Adrenal gland (tissue), 9 donors: ENCODE measurements at regions not wholly inside any gene's neighbourhood (a gene's known extent, or its start where the extent isn't known, plus 50 kb on each side); places are given as distances from the start of the nearest gene placed in this dataset.

ENCODE experiments used
- DNase-seq, 7 donors: peaks; one replicate each; pipeline ENCODE4 v3.0.0-alpha.2; 2019 to 2020
- H3K27ac ChIP-seq, 5 donors: fragments of 200-600 bp; sonication (generic) in 4 of 5; 1 replicate in 3 of 5; 2 replicates in 2 of 5; pipeline versions ENCODE4 v1.5.1 to v1.8.0; 2016 to 2020; ENCODE audit warnings: mild to moderate bottlenecking in 1 of 5
- H3K27me3 ChIP-seq: fragments of 200-600 bp; 2 replicates; pipeline ENCODE4 v1.8.0; 2021
- H3K36me3 ChIP-seq, 2 donors: fragments of 200-600 bp; replicated peaks in 1 of 2; 1 replicate in 1 of 2; 2 replicates in 1 of 2; pipeline versions ENCODE4 v1.5.1 to v1.8.0; 2018 to 2022
- H3K4me1 ChIP-seq, 2 donors: fragments of 200-600 bp; replicated peaks in 1 of 2; 1 replicate in 1 of 2; 2 replicates in 1 of 2; pipeline versions ENCODE4 v1.5.1 to v1.8.0; 2018 to 2021
- H3K4me3 ChIP-seq, 4 donors: fragments of 200-600 bp; sonication (generic) in 3 of 4; one replicate each; pipeline ENCODE4 v1.5.1; 2016 to 2018
- H3K9me3 ChIP-seq, 3 donors: fragments of 200-600 bp; sonication (generic) in 1 of 3; replicated peaks in 1 of 3; 1 replicate in 2 of 3; 2 replicates in 1 of 3; pipeline versions ENCODE4 v1.5.1 to v1.8.0; 2016 to 2021
- CTCF ChIP-seq, 6 experiments: fragments of 450-650 bp in 4 of 6; fragments of 200-600 bp in 2 of 6; sonication (generic) in 1 of 6; IDR thresholded peaks; 1 replicate in 5 of 6; 2 replicates in 1 of 6; pipeline versions ENCODE4 v1.5.1 to v1.8.0; 2016 to 2021; ENCODE audit warnings: antibody characterized with exemption in 6 of 6, mild to moderate bottlenecking in 2 of 6, moderate library complexity in 1 of 6
- POLR2A ChIP-seq, 2 donors: fragments of 450-650 bp; IDR thresholded peaks; one replicate each; pipeline ENCODE4 v1.6.1; 2017; ENCODE audit warnings: antibody characterized with exemption in 2 of 2, mild to moderate bottlenecking in 2 of 2, moderate library complexity in 1 of 2
- WGBS, 4 donors: extraction: QIAGEN DNeasy Blood & Tissue Kit in 2 of 4; methylation state at CpG; one replicate each; pipeline versions ENCODE4 v1.1.5 to v1.1.7; 2013 to 2017; 5-methylcytosine and 5-hydroxymethylcytosine counted together
- intact Hi-C, 2 donors: fragments of 100-400 bp; cut with DNase I; formaldehyde crosslinking; loops; one replicate each; pipeline versions ENCODE4 v1.14.1 to v1.15.0; 2022 to 2023
- donor health status: healthy with polysubstance abuse.
- donor health status: Bipolar disorder and iron deficiency.
- donor health status: DM: yes; HTN: yes; CAD: no.
- donor health status: DM: no; HTN: no; CAD: no.
- donor health status: DM: no; HTN: no; CAD: no.

GRCh38 chr2:5988120-5988519 lies 295.9 kb downstream of the SOX11 start:
- no peak overlapping the region for H3K4me3 ChIP-seq
- DNase-seq: no peak
- no peak overlapping the region for H3K27ac ChIP-seq
- intact Hi-C loops: no loop called here
- TF ChIP-seq CTCF (IDR thresholded peaks at IDR 0.05): no peak
- no peak for TF ChIP-seq POLR2A (IDR thresholded peaks at IDR 0.05)
- no peaks in the 10 kb centered on the region for H3K9me3 ChIP-seq
- H3K4me1 ChIP-seq: no peaks in the 10 kb centered on the region
- H3K36me3 ChIP-seq: no peaks in the 10 kb centered on the region
- 72 to 80% (median 75%) methylated on average over 2 to 3 of the region's 3 CpGs for WGBS, 4 donors
- no peaks in the 10 kb centered on the region for H3K27me3 ChIP-seq

- 82 to 90% (median 86%) methylated on average over 5 of the region's 5 CpGs for WGBS, 4 donors
- TF ChIP-seq POLR2A (IDR thresholded peaks at IDR 0.05): no peak
- no peak for TF ChIP-seq CTCF (IDR thresholded peaks at IDR 0.05)
- no peak for DNase-seq
- no peaks in the 10 kb centered on the region for H3K27me3 ChIP-seq
- no peak overlapping the region for H3K27ac ChIP-seq
- no peaks in the 10 kb centered on the region for H3K9me3 ChIP-seq
- H3K36me3 ChIP-seq: no peaks in the 10 kb centered on the region
- H3K4me1 ChIP-seq: no peaks in the 10 kb centered on the region
- H3K4me3 ChIP-seq: no peak overlapping the region
- intact Hi-C loops: no loop called here
These were observed 297.9 kb downstream of the SOX11 start for GRCh38 chr2:5990086-5990485.

GRCh38 chr2:5991305-5991968 lies 299.3 kb downstream of the SOX11 start:
- Histone ChIP-seq H3K4me1 (no peaks in the 10 kb centered on the region), H3K9me3 (no peaks in the 10 kb centered on the region), H3K27ac (no peak overlapping the region), H3K27me3 (no peaks in the 10 kb centered on the region), H3K36me3 (no peaks in the 10 kb centered on the region), H3K4me3 (no peak overlapping the region)
- WGBS, 4 donors: 60 to 69% (median 65%) methylated on average over 8 of the region's 8 CpGs
- DNase-seq: no peak
- intact Hi-C loops: no loop called here
- TF ChIP-seq CTCF (IDR thresholded peaks at IDR 0.05): no peak
- no peak for TF ChIP-seq POLR2A (IDR thresholded peaks at IDR 0.05)

- H3K4me1 ChIP-seq: no peaks in the 10 kb centered on the region
- H3K9me3 ChIP-seq: no peaks in the 10 kb centered on the region
- WGBS, 4 donors: 65 to 81% (median 71%) methylated on average over 1 of the region's 1 CpG
- no peak overlapping the region for H3K4me3 ChIP-seq
- no peak overlapping the region for H3K27ac ChIP-seq
- TF ChIP-seq POLR2A (IDR thresholded peaks at IDR 0.05) (no peak), CTCF (IDR thresholded peaks at IDR 0.05) (no peak)
- no peaks in the 10 kb centered on the region for H3K27me3 ChIP-seq
- DNase-seq: no peak
- no peaks in the 10 kb centered on the region for H3K36me3 ChIP-seq
- intact Hi-C loops: no loop called here
These were observed 303.6 kb downstream of the SOX11 start for GRCh38 chr2:5995832-5996231.
